HG02938 (cell line): ENCODE measurements at regions not wholly inside any gene's neighbourhood (a gene's known extent, or its start where the extent isn't known, plus 50 kb on each side); places are given as distances from the start of the nearest gene placed in this dataset.
A peak's percentile ranks its signal among the peaks of the same experiment; 100 is the strongest.
"Not testable (repeated sequence)": the region's sequence is repeated elsewhere in the genome, so short reads cannot be mapped to it uniquely, and the experiment has no call there.

Experiments used
- ATAC-seq: cut with Tn5 transposase; IDR thresholded peaks from one replicate; pipeline ENCODE4 v1.9.1; 2021; ENCODE audit warnings: mild to moderate bottlenecking, moderate library complexity; ENCODE audit not compliant: unreplicated experiment

DNA sequence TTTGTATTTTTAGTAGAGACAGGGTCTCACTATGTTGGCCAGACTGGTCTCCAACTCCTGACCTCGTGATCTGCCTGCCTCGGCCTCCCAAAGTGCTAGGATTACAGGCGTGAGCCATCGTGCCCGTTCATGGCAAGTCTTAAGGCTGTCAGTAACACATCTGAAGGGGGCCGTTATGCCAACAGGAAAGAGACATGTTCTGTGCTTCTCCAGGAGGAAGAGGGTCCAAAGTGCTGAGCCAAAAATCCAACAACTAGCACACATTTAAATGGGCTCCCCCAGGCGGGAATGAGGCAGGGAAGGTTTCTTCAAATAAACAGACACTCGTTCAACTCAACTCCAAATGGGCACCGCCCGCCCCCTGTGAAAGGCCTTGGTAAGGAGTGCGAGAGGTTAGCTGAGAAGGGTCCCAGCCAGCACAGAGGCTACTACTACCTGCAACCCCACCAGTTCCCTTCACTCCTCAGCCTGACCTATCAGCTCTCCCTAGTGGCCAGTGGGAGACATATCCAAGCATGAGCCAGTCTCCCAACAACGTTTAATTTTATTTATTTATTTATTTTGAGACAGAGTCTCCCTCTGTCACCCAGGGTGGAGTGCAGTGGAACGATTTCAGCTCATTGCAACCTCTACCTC, 84.1 kb upstream of the DMRT1 start:
- ATAC-seq, result no peak

DNA sequence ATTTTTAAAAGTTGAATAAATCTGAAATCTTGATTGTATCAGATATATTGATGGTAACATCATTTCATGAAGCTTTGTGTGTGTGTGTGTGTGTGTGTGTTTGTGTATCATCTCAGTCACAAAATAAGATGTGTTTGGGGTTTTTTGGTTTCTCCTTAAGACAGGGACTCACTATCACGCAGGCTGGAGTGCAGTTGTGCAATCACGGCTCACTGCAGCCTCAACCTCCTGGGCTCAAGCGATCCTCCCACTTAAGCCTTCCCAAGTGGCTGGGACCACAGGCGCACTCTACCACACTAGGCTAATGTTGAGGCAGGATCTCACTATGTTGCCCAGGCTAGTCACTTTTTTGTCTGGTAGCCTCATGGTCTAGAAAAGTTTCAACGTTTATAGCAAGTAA, 83.4 kb upstream of the DMRT1 start:
- no peak for ATAC-seq

DNA sequence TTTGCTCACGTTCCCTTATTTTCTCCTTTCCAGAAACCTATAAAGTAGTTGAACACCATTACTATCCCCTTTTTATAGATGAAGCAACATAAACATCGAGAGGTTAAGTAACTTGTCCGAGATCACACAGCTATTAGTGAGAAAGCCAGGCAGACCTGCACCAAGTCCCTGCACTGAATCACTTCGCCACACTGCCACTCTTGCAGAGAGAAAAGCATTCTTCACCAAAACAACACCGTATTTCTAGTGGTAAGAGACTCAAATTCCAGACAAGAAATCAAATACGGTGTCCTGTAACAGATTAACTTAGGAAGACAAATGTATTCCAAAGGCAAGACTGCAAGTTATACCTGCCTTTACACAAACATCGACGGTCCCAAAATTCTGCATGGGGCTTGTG, 82.0 kb upstream of the DMRT1 start:
- no peak for ATAC-seq

DNA sequence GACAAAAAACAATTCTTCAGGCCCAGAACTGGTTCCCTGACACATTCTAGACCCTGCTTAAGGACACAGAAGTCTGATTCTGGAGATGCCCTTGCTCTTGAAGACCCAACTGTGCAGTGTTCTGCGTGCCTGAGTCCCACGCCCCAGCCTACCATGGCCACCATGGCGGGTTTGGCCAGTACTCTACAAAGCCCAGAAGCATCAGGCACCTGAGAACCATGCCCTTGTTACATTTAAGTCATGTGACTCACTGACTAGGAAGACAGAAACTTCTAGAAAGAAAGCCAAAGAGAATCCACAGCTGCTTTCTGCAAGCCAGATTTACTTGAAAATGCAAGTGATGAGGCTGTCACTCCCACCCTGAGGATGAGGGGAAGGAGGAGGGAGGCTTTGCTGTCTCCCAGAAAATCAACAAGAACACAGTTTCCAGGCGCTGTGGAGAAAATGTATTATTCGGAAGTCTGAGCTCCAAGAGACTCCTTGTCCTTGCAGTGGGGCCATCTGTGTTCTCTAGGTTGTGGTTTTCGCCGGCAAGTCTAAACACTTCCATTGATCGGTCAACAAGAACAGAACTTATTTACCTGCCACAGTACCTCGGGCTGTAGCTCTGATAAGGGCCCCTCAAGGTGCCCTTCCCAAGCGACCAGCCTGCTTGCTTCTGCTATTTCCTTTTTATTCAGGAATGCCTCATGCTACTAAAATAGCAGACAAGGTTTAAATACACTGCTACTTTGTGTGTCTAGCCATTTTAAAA, 81.3 kb upstream of the DMRT1 start:
- no peak for ATAC-seq

DNA sequence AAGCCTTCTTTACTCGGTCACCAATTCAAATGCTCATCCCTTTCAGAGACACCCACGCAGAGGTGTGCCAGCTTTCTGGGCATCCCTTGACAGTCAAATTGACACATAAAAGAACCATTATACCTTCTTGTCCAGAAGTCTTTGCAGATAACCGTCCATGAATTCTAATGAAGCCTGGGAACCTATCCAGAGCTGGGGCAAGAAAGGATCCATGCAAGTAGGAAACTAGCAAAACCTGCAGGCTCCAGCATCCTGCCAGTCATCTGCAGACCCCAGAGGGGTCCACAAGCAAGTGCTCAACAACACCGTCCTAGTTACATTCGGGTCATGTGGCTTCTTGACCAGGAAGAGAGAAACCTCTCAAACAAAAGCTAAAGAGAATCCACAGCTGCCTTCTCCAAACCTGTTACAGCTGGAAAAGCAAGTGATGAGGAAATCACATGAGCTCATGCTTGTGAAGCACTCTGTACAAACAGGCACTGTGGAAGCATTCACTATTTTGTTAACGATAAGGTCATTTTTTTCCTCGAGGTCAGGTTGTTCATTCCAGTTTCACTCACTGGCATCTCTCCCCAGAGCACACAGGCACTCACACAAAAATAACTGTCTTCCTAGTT, 80.2 kb upstream of the DMRT1 start:
- ATAC-seq, result no peak

DNA sequence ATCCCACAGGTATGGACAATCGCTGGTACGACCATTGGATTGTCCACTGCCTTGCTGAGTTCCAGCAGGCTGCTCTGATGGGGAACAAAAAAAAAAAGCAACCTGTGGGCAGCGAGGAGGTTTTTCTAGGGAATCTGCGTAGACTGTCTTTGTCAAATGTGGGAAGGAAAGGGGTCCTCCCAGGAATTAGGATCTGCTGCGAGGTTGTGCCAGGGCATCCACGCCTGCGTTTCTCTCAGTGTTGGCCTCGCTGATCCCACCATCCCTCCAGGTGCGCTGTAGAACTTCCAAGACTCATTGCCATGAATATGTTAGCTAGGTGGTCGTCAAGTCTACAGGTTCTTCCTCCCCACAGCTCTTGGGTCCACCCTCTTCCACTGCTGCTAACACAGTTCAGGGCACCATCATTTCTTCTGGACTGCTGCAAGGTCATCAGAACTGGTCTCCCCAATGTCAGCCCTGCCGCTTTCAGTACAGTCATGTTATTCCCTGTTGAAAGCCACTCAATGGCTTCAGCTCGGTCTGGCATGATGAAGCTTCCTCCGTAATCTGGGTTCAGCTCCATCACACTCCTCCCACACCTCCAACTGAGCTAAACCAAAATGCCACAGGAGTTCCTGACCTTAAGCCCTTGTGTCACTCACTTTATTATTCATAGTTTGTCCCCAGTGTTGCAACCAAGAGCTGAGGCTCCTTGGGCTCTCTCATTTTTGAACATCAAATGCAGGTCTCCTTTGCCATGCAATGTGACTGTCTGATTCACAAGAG, 79.5 kb upstream of the DMRT1 start:
- ATAC-seq, result no peak

DNA sequence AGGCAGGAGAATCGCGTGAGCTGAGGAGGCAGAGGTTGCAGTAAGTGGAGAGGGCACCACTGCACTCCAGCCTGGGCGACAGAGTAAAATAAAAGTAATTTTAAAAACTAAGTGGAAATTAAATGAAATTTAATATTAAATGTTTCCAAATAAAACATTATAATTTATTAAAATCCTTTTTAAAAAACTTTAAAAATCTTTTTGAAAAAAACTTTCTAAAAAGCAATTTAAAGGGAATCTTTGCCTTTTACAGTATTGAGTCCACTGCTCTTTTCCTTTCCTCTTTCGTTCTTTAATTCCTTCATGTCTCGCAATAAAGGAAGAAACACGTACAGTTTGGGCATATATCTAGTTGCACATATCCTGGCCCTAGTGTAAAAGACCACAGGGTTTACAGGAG, 77.8 kb upstream of the DMRT1 start:
- no peak for ATAC-seq

DNA sequence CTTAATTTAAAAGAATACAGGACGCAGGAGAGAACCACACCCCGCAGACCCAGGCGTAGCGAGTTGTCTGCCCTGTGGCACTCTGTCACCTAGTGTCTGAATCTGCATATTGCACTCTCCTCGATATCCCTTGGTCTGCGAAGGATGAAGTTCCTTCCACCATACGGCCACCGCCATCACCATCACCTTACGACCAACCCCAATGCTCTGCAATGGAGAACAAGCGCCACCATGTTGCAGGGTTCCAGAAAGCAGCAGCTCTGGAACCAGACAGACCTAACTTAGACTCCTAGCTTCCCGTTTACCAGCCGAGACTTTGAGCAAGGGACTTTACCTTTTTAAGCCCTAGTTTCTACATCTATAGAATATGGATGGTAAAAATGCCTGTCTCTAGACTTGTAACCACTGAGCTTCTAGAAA, 77.4 kb upstream of the DMRT1 start:
- peak; percentile 98 for ATAC-seq

DNA sequence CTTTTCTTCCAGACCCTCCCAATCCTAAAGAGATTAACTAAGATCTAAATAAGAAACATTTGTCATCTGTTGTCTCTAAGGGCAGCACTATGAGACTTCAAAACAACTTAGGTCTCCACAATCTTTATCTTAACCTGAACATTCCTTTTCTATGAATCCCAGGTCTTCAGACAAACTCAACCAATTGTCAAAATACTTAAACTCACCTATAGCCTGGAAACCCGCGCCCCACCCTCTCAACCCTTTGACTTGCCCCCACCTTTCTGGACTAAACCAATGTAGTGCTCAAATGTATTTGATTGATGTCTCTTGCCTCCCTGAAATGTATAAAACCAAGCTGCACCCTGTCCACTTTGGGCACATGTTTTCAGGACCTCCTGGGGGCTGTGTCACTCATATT, 76.5 kb upstream of the DMRT1 start:
- ATAC-seq, result no peak

DNA sequence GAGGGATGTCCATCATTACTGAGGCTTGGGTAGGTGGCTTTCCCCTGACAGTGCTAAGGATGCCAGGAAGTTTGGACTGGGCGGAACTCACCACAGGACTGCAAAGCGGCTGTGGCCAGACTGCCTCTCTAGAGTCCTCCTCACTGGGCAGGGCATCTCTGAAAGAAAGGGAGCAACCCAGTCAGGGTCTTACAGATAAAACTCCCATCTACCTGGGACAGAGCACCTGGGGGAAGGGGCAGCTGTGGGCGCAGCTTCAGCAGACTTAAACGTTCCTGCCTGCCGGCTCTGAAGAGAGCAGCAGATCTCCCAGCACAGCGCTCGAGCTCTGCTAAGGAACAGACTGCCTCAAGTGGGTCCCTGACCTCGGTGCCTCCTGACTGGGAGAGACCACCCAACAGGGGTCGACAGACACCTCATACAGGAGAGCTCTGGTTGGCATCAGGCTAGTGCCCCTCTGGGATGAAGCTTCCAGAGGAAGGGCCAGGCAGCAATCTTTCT, 74.4 kb upstream of the DMRT1 start:
- ATAC-seq, result not testable (repeated sequence)

DNA sequence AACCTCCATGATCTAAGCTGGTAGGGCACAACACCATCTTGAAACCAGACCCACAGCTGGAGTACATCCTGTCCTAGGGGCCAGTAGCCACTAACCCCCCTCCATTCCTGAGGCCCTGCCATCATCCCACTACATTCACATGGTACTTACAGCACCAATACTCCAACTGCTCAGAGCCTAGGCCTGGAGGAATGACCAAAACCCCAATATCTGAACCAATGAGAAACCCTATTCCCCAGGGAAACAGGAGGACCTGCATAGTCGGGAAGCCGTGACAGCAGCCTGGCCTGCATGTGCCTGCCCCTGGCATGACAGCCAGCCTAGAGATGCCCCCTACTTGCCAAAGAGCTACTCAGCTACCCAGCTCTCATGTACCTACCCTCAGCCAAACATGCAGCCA, 65.4 kb upstream of the DMRT1 start:
- ATAC-seq, result no peak

DNA sequence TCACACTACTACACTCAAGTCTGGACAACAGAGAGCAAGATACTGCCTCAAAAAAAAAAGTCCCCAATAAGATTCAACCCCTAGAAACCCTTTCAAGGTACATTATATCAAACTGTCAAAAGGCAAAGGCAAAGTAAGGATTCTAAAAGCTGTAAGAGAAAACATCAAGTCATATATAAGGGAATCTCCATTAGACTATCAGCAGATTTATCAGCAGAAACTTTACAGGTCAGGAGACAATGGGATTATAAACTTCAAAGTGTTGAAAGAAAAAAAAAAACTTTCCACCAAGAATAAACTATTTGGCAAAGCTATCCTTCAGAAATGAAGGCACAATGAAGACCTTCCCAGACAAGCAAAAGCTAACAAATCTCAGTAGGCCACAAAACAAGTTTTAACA, 63.5 kb upstream of the DMRT1 start:
- no peak for ATAC-seq

DNA sequence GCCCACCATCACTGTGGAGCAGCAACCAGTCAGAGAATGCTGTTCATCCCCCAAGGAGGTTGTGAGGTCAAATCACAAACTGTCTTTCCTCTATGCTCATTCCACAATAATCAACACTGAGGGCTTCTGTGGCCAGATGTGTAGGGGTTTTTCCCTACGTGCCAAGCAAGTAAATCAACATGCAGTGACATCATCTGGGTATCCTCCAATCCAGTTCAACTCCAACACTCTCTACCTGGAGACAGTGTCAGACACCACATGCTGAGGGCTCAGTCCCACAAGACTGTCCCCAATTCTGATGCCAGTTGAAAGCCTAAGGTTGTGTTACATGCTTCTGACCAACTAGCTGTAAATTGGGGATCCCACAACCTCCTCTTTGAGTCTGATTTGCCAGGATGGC, 57.3 kb upstream of the DMRT1 start:
- no peak for ATAC-seq

DNA sequence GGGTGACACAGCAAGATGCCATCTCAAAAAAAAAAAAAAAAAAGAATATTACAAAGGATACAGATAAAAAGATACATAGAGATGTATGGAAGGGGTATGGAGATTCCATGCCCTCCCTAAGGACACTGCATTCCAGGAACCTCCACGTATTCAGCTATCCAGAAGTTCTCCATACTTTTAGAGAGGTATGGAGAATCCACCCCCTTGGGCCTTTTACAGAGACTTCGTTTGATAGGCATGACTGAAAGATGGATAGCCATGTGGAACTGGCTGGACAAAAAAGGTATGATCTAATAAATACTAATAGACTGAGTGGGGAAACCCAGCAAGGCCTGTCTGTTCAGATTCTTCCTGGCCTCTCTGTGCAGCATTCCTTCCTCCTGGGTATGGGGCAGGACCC, 56.6 kb upstream of the DMRT1 start:
- no peak for ATAC-seq

DNA sequence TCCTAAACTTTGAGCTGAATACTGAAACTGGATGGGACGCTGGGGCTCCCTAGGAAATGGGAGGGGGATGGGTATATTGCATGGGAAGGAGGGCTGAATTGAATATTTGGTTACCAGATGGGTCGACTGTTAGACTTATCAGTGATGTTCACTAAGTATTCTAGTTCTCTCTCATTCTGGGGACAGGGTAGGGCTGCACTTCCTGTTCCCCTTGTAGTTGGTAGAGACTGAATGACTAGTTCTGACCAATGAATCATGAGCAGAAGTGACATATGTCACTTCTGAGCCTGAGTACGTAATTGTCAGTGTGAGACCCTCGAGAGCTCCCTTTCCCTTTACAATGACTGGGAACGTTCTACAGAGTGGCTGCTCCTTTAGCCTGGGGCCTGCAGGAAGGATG, 55.5 kb upstream of the DMRT1 start:
- ATAC-seq, result no peak

DNA sequence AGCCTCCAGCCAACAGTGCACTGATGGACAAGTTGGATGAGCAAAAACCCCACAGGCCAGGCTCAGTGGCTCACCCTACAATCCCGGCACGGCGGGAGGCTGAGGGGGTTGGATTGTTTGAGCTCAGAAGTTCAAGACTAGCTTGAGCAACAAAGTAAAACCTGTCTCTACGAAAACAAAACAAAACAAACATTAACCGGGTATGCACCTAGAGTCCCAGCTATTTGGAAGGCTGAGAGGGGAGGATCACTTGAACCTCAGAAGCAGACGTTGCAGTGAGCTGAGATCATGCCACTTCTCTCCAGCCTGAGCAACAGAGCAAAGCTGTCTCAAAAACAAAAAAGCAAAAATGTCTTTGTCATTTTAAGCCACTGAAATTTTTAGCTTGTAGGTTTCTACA, 55.1 kb upstream of the DMRT1 start:
- ATAC-seq, result no peak

DNA sequence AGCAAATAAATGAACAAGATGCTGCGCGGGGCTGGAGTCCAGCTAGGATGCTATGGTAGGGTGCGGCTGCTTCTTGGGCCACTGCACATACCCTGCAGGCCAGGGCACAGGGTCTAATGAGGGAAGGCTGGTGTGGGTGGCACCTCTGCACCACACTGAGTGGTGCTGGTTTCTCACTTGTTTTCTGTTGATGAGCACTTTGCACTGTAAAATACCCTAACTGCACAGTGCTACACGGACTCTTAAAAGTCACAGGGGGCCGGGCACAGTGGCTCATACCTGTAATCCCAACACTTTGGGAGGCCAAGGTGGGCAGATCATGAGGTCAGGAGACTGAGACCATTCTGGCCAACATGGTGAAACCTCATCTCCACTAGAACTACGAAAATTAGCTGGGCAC, 52.7 kb upstream of the DMRT1 start:
- ATAC-seq, result no peak
